PC-3 (cell line): ENCODE measurements at regions not wholly inside any gene's neighbourhood (a gene's known extent, or its start where the extent isn't known, plus 50 kb on each side); places are given as distances from the start of the nearest gene placed in this dataset.

Source experiments
- CTCF ChIP-seq: fragments of 300-600 bp; sonication (generic); conservative IDR thresholded peaks from 2 replicates; pipeline ENCODE4 v1.5.1; 2017; ENCODE audit warnings: antibody characterized with exemption, low read depth, mild to moderate bottlenecking, low read length
- EZH2 ChIP-seq: fragments of 300-600 bp; sonication (generic); IDR thresholded peaks from one replicate; pipeline ENCODE4 v1.6.1; 2017; ENCODE audit warnings: antibody characterized with exemption, mild to moderate bottlenecking, low read length; ENCODE audit not compliant: unreplicated experiment

DNA sequence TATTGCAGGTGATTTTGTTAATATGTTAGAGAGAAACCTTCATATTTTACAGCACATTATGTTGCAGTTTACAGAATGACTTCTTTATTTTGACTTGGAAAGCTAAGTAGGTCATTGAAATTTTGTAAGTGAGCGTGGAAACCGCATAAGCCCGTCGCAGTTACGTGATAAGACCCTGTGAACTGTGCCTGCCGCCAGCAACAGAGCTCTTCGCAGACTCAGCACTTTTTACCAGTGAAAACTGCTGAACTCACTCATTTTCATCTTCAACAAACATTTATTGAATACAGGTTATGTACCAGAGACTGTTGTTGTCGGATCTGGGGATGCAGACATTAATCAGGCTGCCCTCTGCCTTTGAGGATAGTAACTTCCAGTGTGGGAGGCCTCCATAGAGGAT lies 355.7 kb downstream of the HS3ST1 start:
- TF ChIP-seq CTCF (no peak), EZH2 (no peak)
